ENCODE measurements at regions not wholly inside any gene's neighbourhood (a gene's known extent, or its start where the extent isn't known, plus 50 kb on each side); places are given as distances from the start of the nearest gene placed in this dataset.

DNA sequence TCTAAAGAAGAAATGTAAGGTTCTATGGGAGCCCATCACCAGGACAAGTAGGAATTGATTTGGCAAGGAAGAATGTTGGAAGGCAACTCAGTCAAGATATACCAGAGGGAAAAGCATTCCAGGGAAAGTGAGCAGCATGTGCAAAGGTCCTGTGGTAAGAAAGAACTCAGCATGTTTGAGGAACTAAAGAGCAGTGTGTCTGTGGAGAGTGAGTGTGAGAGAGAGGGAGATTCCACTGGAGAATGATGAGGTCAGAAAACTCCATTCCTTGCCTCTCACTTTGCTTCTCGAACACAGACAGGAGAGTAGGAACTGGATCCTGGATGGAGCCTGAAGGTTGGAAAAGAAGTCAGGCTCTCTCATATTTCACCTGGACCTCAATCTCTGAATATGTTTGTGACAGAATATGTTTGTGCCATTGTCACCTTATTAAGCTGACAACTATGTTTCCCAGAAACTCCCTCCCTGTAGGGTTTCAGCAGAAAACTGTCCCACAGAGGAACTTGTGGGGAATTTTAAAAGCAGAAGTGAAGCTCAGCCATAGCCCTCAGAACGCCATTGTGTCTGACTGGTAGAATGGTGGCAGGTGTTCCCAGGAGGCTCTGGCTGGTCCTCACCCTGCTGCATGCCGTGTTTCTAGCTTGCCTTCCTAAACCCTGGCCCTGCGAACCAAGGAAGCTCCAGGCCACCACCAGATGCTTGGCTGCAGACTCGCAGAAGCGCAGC is 382.4 kb upstream of the XYLT1 start:
- no peak for DNase-seq (ENCODE audit: low spot score)

GRCh38 chr16:17850581-17851250 is 380.0 kb upstream of the XYLT1 start:
- no peak for DNase-seq (ENCODE audit: low spot score)

DNA sequence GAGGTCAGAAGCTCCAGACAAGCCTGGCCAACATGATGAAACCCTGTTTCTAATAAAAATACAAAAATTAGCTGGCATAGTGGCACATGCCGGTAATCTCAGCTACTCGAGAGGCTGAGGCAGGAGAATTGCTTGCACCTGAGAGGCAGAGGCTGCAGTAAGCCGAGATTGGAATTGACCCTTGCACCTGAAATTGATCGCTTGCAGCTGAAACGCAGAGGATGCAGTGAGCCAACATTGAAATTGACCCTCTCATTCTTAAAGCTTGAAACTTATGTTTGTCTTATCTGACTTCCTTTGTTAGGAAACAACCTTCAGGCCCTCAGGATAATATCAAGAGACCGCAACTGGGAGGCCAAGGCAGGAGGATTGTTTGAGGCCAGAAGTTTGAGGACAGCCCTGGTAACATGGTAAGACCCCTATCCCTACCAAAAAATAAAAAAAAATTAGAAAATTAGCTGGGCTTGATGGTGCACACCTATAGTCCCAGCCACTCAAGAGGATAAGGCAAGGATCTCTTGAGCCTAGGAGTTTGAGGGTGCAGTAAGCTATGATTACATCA is 376.6 kb upstream of the XYLT1 start:
- DNase-seq (ENCODE audit: low spot score), result no peak

GRCh38 chr16:17846030-17846429 is 375.3 kb upstream of the XYLT1 start:
- no peak for DNase-seq (ENCODE audit: low spot score)

DNA sequence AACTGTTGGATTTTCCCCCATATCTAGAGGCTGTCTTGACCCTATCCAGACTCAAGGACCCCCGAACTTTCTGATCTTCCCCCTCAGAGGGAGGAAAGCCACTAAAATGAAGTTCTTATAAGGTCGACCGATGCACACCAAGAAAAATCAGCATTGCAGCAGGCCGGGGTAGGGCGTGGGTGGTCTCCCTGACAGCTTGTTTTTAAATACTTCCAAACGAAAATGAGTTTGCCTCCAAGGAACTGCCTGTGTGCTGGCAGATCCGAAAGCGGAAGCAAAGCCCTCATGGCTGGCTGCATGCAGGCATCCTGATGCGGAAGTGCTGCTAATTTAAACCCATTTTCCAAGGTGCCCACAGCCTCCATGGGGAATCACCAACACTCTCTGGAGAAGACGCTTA is 374.3 kb upstream of the XYLT1 start:
- no peak for DNase-seq (ENCODE audit: low spot score)

GRCh38 chr16:17843905-17844304 is 373.1 kb upstream of the XYLT1 start:
- DNase-seq (ENCODE audit: low spot score), result no peak

DNA sequence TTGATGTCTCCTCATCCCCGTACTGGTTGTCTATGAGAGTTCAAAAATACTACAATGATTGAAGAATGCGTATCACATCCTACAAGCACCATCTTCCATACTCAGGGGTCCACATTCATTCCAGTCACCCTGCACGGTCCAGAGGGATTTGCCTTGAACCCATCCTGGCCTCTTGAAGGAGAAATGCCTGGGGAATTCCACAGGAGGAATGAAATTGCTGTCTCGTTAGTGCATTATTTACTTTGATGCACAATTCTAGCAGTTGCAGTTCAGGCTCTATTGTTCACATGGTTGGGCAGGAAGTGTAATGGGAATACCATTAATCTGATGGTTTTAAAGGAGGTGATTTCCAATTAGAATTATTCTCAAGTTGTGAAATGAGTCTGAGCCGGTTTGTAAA is 369.1 kb upstream of the XYLT1 start:
- DNase-seq (ENCODE audit: low spot score), result no peak

- DNase-seq (ENCODE audit: low spot score), result no peak
Measured at GRCh38 chr16:17839272-17839671, 368.5 kb upstream of the XYLT1 start.

DNA sequence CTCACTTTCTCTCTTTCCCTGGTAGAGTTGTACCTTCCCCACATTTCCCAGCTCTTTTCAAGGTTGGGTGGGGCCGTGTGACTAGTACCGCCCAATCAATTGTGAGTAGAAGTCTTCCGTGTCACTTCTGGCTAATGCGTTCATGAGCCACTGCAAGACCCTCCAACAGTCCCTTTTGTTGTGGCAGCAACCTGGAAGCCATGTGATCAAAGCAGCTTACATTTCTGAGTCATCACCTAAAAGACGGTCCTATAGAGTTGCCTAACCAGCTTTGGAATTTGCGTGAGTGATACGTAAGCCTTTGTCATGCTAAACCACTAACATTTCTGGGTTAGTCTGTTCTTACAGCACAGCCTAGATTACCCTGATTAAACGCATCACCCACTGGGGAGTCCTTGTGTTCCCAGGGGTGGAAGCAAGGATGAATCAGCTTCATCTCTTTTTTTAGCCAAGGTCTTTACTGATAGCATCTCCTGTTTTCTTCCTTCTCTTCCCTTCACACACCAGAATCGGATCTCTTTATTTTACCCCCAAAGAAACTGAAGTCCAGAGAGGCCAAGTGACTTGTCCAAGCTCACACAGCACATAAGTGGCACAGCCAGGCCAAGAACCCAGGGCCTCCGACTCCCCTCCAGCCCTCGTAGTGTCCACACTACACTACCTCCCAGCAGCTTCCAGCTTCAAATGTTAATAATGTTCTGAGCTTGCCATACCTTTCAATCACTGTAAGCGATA is 366.3 kb upstream of the XYLT1 start:
- no peak for DNase-seq (ENCODE audit: low spot score)

- DNase-seq (ENCODE audit: low spot score), result no peak
Measured at GRCh38 chr16:17835118-17835876, 364.5 kb upstream of the XYLT1 start.

DNA sequence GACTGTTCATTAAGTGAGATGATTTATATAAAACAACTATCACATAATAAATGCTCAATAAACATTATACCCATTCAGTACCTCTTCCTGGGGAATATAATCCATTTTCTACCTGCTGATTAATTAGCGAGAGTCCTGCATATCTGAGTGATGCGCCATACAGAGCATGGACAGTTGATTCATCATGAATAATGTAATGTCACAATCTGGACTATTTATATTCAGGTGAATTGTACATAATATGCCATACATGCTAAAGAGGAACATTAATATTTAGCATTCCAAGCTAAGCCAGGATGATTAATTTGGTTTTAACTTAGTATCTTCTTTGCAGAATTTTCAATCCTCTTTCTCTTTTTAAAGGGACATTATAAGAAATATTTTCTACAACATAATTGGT is 362.0 kb upstream of the XYLT1 start:
- DNase-seq (ENCODE audit: low spot score), result no peak

GRCh38 chr16:17831330-17831729 is 360.6 kb upstream of the XYLT1 start:
- no peak for DNase-seq (ENCODE audit: low spot score)

DNA sequence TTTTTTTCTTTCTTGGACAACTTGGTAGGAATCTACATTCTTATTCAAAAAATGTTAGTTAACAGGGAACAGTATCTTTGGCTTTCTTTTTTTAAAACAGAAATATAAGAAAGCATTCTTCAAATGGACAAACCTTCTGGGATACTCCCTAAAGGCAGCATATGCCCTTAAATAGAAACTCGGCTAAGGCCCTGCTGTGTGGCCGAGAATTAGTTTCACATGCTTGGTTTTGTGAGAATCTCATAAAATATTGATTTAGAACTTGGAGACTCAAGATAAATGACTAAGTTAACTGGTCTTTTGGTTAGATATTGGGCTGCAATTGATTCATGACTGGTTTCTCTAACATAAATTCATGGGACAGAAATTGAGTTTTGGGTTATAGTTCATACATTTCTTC is 359.9 kb upstream of the XYLT1 start:
- DNase-seq (ENCODE audit: low spot score), result no peak

DNA sequence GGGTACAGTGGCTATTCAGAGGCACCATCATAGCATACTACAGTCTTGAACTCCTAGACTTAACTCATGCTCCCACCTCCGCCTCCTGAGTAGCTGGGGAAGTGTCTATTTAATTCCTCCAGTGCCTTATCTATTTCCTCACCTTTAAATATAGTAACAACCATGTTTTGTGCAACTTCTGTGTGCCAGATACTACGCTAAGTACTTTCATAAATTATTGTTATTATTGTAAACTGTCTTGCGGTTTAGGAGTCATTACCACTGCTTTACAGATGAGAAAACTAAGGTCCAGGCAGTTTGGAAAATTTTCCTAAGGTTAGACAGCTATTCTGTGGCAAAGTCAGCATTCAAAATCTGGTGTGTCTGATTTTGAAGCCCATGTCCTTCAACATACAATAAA is 359.1 kb upstream of the XYLT1 start:
- DNase-seq (ENCODE audit: low spot score), result no peak

- DNase-seq (ENCODE audit: low spot score), result no peak
Measured at GRCh38 chr16:17828012-17828411, 357.3 kb upstream of the XYLT1 start.

DNA sequence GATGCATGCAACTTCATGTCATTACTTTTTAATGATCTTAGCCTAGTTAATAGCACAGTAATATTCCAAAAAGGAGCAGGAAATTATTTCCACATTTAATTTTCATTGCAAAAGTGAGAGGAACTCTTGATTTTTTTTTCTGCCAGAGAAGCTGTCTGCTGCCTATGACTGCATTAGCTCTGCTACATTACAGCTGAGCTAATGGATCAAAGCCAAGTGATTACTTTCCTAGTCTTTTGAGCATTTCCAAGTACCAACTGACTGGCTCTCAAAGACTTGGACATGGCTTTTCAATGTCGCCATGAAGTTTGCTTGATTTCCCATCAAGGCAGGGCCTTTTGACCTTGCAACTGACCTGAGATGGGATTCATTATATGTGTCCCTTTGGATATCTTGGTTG is 356.6 kb upstream of the XYLT1 start:
- no peak for DNase-seq (ENCODE audit: low spot score)

GRCh38 chr16:17817943-17818342 is 347.2 kb upstream of the XYLT1 start:
- DNase-seq (ENCODE audit: low spot score), result no peak

DNA sequence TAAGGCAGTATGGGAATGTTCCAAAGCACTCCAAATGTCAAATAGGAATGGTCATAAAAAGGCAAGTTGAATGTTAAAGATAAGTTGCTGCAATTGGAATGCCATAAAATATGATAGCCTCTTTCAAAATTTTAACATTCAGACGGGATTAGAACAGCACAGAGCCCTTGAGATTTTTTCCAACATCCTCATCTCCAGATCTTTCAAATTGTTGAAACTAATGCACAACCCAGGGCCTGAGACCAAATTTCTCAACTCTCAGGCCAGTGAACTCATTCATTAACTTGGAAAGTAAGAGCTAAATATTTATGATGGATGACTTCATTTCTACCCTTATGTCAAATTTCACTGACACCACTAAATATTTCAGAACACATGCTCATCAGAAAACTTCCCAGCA is 346.5 kb upstream of the XYLT1 start:
- DNase-seq (ENCODE audit: low spot score), result no peak

DNA sequence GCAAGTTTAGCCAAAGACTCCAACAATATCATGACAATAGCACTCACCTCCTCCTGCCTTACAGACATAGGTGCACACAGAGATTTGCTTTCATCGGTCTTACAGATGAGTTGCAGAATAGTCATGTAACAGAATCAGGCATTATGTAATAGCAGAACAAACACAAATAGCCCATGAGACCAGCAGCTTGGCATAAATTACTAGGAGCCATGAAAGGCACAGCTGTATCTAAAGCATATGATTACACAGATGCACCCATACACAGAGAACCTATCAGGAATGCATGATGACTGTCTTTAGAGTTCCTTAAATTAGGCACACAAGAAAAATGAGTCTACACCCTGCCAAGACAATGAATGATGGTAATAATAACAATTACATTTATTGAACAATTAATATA is 342.0 kb upstream of the XYLT1 start:
- no peak for DNase-seq (ENCODE audit: low spot score)

DNA sequence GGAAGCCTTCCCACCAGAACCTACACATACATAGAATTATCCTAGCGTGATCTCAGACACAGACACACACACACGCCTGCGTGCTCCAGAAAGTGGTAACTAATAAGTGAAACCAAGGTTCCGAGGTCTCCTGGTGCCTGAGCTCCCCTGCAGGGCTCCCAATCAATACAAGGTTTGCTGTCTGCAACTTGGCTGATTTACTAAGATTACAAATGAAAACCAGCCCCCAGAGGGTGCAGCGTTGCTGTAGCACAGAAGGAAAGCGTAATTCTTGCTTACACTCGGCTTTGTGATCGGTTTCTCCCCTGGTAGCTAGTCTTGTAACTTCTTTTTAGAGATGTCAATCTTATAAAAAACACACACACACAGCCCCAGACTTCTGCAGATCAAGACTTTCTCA is 334.1 kb upstream of the XYLT1 start:
- DNase-seq (ENCODE audit: low spot score), result no peak

DNA sequence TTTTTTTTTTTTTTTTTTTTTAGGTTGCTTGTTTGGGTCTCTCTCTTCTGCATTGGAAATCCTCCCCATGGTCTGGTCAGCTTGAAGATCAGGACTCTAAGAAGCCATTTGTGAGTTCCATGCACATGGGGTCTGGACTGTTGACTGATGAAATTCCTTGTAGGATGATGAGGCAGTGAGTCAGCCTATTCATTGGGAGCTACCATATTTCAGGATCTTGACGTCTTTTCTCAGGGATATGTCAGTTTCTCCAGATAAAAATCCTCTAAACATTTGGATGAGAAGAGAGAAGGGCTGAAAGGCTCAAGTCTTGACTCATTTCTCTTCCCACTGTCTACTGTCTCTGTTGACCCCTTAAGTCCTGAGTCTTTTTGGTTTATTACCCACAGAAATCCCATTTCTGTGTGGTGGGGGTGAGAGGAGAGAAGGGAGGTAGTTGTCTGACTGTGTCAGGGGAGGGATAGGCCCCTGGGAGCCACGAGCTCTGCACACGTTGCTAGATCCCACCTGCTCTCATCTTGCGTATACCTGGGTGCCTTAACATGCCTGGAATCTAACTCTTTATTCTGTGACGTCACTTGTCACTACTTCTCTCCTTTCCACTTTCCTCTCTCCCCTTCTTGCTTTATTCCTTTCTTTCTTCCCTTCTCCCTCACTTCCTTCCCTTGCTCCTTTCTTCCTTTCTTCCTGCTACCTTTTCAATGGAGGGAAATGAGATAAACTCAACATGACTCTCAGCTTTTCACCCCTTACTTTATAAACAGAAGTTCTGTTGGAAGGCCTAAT is 333.1 kb upstream of the XYLT1 start:
- no peak for DNase-seq (ENCODE audit: low spot score)
